H9 (cell line): ENCODE measurements at regions not wholly inside any gene's neighbourhood (a gene's known extent, or its start where the extent isn't known, plus 50 kb on each side); places are given as distances from the start of the nearest gene placed in this dataset.

Experiments used
- DNase-seq: peaks from one replicate; pipeline ENCODE4 v3.0.0-alpha.2; 2017
- H2AFZ ChIP-seq: one replicate; pipeline ENCODE4 v1.6.1; 2013; ENCODE audit warnings: mild to moderate bottlenecking, low read length, control low read depth, moderate library complexity
- H2AK5ac ChIP-seq: 2 replicates; pipeline ENCODE4 v1.6.1; 2013; ENCODE audit warnings: low read length, control low read depth, mixed read lengths; ENCODE audit not compliant: insufficient read length
- H2BK120ac ChIP-seq: one replicate; pipeline ENCODE4 v1.6.1; 2013; ENCODE audit warnings: low read depth, mild to moderate bottlenecking, low read length, control low read depth, inconsistent platforms; ENCODE audit not compliant: poor library complexity, severe bottlenecking
- H2BK12ac ChIP-seq: 2 replicates; pipeline ENCODE4 v1.6.1; 2013; ENCODE audit warnings: low read length, control low read depth, mixed read lengths, low read depth; ENCODE audit not compliant: insufficient read length
- H2BK15ac ChIP-seq: 2 replicates; pipeline ENCODE4 v1.6.1; 2013; ENCODE audit warnings: low read depth, low read length, control low read depth
- H2BK20ac ChIP-seq: one replicate; pipeline ENCODE4 v1.6.1; 2013; ENCODE audit warnings: low read depth, mild to moderate bottlenecking, low read length, control low read depth, inconsistent platforms; ENCODE audit not compliant: poor library complexity, severe bottlenecking
- H2BK5ac ChIP-seq: 2 replicates; pipeline ENCODE4 v1.6.1; 2013; ENCODE audit warnings: low read length, control low read depth, mixed read lengths; ENCODE audit not compliant: insufficient read length
- H3K14ac ChIP-seq: 2 replicates; pipeline ENCODE4 v1.6.1; 2013; ENCODE audit warnings: low read length, control low read depth; ENCODE audit not compliant: insufficient read depth
- H3K18ac ChIP-seq: 2 replicates; pipeline ENCODE4 v1.6.1; 2013; ENCODE audit warnings: low read depth, mild to moderate bottlenecking, mixed read lengths, low read length, control low read depth; ENCODE audit not compliant: insufficient read length
- H3K23ac ChIP-seq: 2 replicates; pipeline ENCODE4 v1.6.1; 2013; ENCODE audit warnings: low read length, control low read depth, mixed read lengths, low read depth; ENCODE audit not compliant: insufficient read length
- H3K23me2 ChIP-seq: 2 replicates; pipeline ENCODE4 v1.6.1; 2013; ENCODE audit warnings: low read depth, mild to moderate bottlenecking, mixed read lengths, low read length, control low read depth; ENCODE audit not compliant: insufficient read length, poor library complexity, severe bottlenecking
- H3K27ac ChIP-seq: 2 replicates; pipeline ENCODE4 v1.5.1; 2013; ENCODE audit warnings: low read length, control low read depth, mixed read lengths, low read depth; ENCODE audit not compliant: insufficient read length
- H3K27me3 ChIP-seq: 2 replicates; pipeline ENCODE4 v1.6.1; 2013; ENCODE audit warnings: low read length, control low read depth, inconsistent platforms; ENCODE audit not compliant: insufficient read depth
- H3K4ac ChIP-seq: 2 replicates; pipeline ENCODE4 v1.6.1; 2013; ENCODE audit warnings: low read depth, mild to moderate bottlenecking, control low read depth, inconsistent platforms, low read length, moderate library complexity
- H3K4me1 ChIP-seq: 2 replicates; pipeline ENCODE4 v1.6.1; 2013; ENCODE audit warnings: low read length, control low read depth, inconsistent platforms; ENCODE audit not compliant: insufficient read depth
- H3K4me2 ChIP-seq: 2 replicates; pipeline ENCODE4 v1.6.1; 2013; ENCODE audit warnings: low read length, control low read depth, mixed read lengths; ENCODE audit not compliant: insufficient read length, insufficient read depth
- H3K56ac ChIP-seq: 2 replicates; pipeline ENCODE4 v1.6.1; 2013; ENCODE audit warnings: low read depth, mild to moderate bottlenecking, mixed read lengths, low read length, control low read depth; ENCODE audit not compliant: insufficient read length
- H3K79me1 ChIP-seq: 2 replicates; pipeline ENCODE4 v1.6.1; 2013; ENCODE audit warnings: low read depth, mild to moderate bottlenecking, moderate library complexity, low read length, control low read depth, inconsistent platforms; ENCODE audit not compliant: insufficient read depth, poor library complexity, severe bottlenecking
- H3K79me2 ChIP-seq: 2 replicates; pipeline ENCODE4 v1.6.1; 2013; ENCODE audit warnings: low read length, control low read depth, inconsistent platforms; ENCODE audit not compliant: insufficient read depth
- H3K9ac ChIP-seq: 2 replicates; pipeline ENCODE4 v1.6.1; 2013; ENCODE audit warnings: low read length, control low read depth, mixed read lengths; ENCODE audit not compliant: insufficient read length; ENCODE audit errors: extremely low read depth
- H3K9me3 ChIP-seq: one replicate; pipeline ENCODE4 v1.6.1; 2013; ENCODE audit warnings: low read depth, low read length, inconsistent platforms; ENCODE audit not compliant: control insufficient read depth
- H3T11ph ChIP-seq: one replicate; pipeline ENCODE4 v1.6.1; 2013; ENCODE audit warnings: mild to moderate bottlenecking, low read length, control low read depth, inconsistent platforms
- H4K20me1 ChIP-seq: one replicate; pipeline ENCODE4 v1.6.1; 2013; ENCODE audit not compliant: control insufficient read depth, insufficient read length, insufficient read depth
- H4K5ac ChIP-seq: 2 replicates; pipeline ENCODE4 v1.6.1; 2013; ENCODE audit warnings: low read depth, mild to moderate bottlenecking, mixed read lengths, low read length, control low read depth; ENCODE audit not compliant: insufficient read length
- H4K8ac ChIP-seq: replicated peaks from 2 replicates; pipeline ENCODE4 v1.6.1; 2013; ENCODE audit warnings: low read length, control low read depth, mixed read lengths, low read depth; ENCODE audit not compliant: insufficient read length
- H4K91ac ChIP-seq: 2 replicates; pipeline ENCODE4 v1.6.1; 2013; ENCODE audit warnings: low read depth, mild to moderate bottlenecking, moderate library complexity, mixed read lengths, low read length, control low read depth; ENCODE audit not compliant: insufficient read length
- H3K27ac Mint-ChIP-seq, 3 experiments: 2 replicates in 2 of 3; 3 replicates in 1 of 3; pipeline ENCODE4 v1.8.0; 2020 to 2021; ENCODE audit warnings: mixed read lengths in 3 of 3, mild to moderate bottlenecking in 1 of 3, moderate library complexity in 1 of 3
- H3K27me3 Mint-ChIP-seq: 2 replicates; pipeline ENCODE4 v1.8.0; 2021; ENCODE audit warnings: low read depth, mild to moderate bottlenecking, moderate library complexity, mixed read lengths
- H3K36me3 Mint-ChIP-seq, 3 experiments: 2 replicates in 2 of 3; 3 replicates in 1 of 3; pipeline ENCODE4 v1.8.0; 2020 to 2021; ENCODE audit warnings: low read depth in 3 of 3, mixed read lengths in 3 of 3; ENCODE audit not compliant: insufficient read depth in 1 of 3
- H3K4me1 Mint-ChIP-seq, 2 experiments: 2 replicates each; pipeline ENCODE4 v1.8.0; 2020; ENCODE audit warnings: mixed read lengths in 2 of 2
- H3K4me3 Mint-ChIP-seq, 2 experiments: 2 replicates in 1 of 2; 3 replicates in 1 of 2; pipeline ENCODE4 v1.8.0; 2020 to 2021; ENCODE audit warnings: mild to moderate bottlenecking in 2 of 2, mixed read lengths in 2 of 2, moderate library complexity in 1 of 2
- H3K9me3 Mint-ChIP-seq, 2 experiments: 2 replicates in 1 of 2; 3 replicates in 1 of 2; pipeline ENCODE4 v1.8.0; 2020; ENCODE audit warnings: mild to moderate bottlenecking in 2 of 2, mixed read lengths in 2 of 2, moderate library complexity in 1 of 2
- WGBS: extraction: QIAGEN DNeasy Blood & Tissue Kit; methylation state at CpG from one replicate; pipeline ENCODE4 v1.1.7; 2013; ENCODE audit warnings: missing lambda C conversion rate, low lambda C conversion rate, mixed read lengths; ENCODE audit not compliant: insufficient read length; ENCODE audit errors: extremely low coverage; 5-methylcytosine and 5-hydroxymethylcytosine counted together
- TF ChIP-seq, protein P1 (sequence below): fragments of 200-600 bp; sonication (generic); conservative IDR thresholded peaks from 3 replicates; pipeline ENCODE4 v1.8.0; 2021; ENCODE audit warnings: antibody characterized with exemption, mild to moderate bottlenecking

DNA sequence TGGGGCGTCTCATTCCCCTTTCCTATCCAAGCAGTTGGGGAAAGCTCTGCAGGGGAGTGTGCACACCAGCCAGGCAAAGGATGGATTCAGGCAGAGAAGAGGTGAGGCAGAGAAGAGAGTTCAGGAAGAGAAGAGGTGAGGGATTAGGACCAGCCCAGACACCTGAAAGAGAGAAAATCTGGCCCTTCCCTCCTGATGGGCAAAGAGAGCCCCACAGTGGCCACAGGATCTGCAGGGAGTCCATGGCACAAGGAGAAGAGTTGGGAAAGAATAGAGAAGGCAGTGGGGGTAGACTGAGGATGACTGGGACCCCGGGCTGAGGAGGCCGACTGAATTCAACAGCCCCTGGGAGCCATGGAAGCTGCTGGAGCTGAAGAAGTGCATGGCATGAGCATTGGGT is 140.4 kb upstream of the ZMIZ1 start:
- Histone ChIP-seq H3K4me1 (0 out of 2 replicates have a peak, but pooled peaks cover 2% of the 10 kb centered on the region), H2BK5ac (no peak overlapping the region), H3K27ac (no peak overlapping the region), H3K23ac (no peak overlapping the region), H3K9ac (no peak overlapping the region), H3K18ac (no peak overlapping the region), H3K79me2 (no peaks in the 10 kb centered on the region), H3K23me2 (no peaks in the 10 kb centered on the region), H2BK12ac (no peak overlapping the region), H3K9me3 (no peaks in the 10 kb centered on the region), H2BK120ac (no peak overlapping the region), H3K56ac (no peak overlapping the region), H3K14ac (no peak overlapping the region), H4K20me1 (no peaks in the 10 kb centered on the region), H4K5ac (no peak overlapping the region), H4K91ac (no peak overlapping the region), H3K79me1 (no peaks in the 10 kb centered on the region), H2BK15ac (no peak overlapping the region), H3K4ac (no peak overlapping the region), H4K8ac (no peak overlapping the region), H3K27me3 (no peaks in the 10 kb centered on the region), H2AK5ac (no peak overlapping the region), H2AFZ (no peak overlapping the region), H2BK20ac (no peak overlapping the region), H3T11ph (no peak overlapping the region), H3K4me2 (no peak overlapping the region)
- Mint-ChIP-seq H3K27me3 (peaks cover 42% of the 10 kb centered on the region), H3K4me3 (no peak overlapping the region), H3K9me3 (no peaks in the 10 kb centered on the region), H3K27ac (no peak overlapping the region), H3K4me1 (peaks cover 30 to 40% of the 10 kb centered on the region in 2 experiments), H3K36me3 (no peaks in the 10 kb centered on the region)
- no CpG with 5 or more reads among the region's 3 CpGs for WGBS
- TF ChIP-seq, protein P1, sequence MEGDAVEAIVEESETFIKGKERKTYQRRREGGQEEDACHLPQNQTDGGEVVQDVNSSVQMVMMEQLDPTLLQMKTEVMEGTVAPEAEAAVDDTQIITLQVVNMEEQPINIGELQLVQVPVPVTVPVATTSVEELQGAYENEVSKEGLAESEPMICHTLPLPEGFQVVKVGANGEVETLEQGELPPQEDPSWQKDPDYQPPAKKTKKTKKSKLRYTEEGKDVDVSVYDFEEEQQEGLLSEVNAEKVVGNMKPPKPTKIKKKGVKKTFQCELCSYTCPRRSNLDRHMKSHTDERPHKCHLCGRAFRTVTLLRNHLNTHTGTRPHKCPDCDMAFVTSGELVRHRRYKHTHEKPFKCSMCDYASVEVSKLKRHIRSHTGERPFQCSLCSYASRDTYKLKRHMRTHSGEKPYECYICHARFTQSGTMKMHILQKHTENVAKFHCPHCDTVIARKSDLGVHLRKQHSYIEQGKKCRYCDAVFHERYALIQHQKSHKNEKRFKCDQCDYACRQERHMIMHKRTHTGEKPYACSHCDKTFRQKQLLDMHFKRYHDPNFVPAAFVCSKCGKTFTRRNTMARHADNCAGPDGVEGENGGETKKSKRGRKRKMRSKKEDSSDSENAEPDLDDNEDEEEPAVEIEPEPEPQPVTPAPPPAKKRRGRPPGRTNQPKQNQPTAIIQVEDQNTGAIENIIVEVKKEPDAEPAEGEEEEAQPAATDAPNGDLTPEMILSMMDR: no peak
- DNase-seq: no peak
